Thymus (tissue), 11 donors: ENCODE measurements at regions not wholly inside any gene's neighbourhood (a gene's known extent, or its start where the extent isn't known, plus 50 kb on each side); places are given as distances from the start of the nearest gene placed in this dataset.

Source experiments
- DNase-seq, 9 donors: peaks; one replicate each; pipeline ENCODE4 v3.0.0-alpha.2; 2013; ENCODE audit warnings: low spot score in 9 of 9, low read depth in 6 of 9, missing footprints in 1 of 9
- H3K27ac ChIP-seq, 2 donors: one replicate each; pipeline ENCODE4 v1.5.1; 2013; ENCODE audit warnings: control low read depth in 1 of 2, low read depth in 1 of 2, low read length in 1 of 2, mild to moderate bottlenecking in 1 of 2, moderate library complexity in 1 of 2
- H3K27me3 ChIP-seq, 2 donors: one replicate each; pipeline ENCODE4 v1.5.1; 2013; ENCODE audit warnings: low read length in 1 of 2; ENCODE audit not compliant: control insufficient read depth in 2 of 2, insufficient read depth in 1 of 2
- H3K36me3 ChIP-seq, 2 donors: one replicate each; pipeline ENCODE4 v1.5.1; 2013; ENCODE audit warnings: low read length in 1 of 2, mild to moderate bottlenecking in 1 of 2, moderate library complexity in 1 of 2; ENCODE audit not compliant: control insufficient read depth in 2 of 2, insufficient read depth in 2 of 2
- H3K4me1 ChIP-seq, 2 donors: one replicate each; pipeline ENCODE4 v1.5.1; 2013; ENCODE audit warnings: low read length in 2 of 2; ENCODE audit not compliant: control insufficient read depth in 2 of 2, insufficient read depth in 2 of 2
- H3K4me3 ChIP-seq, 2 donors: one replicate each; pipeline ENCODE4 v1.5.1; 2013; ENCODE audit warnings: low read length in 2 of 2, control low read depth in 1 of 2, mild to moderate bottlenecking in 1 of 2
- H3K9me3 ChIP-seq, 2 donors: one replicate each; pipeline ENCODE4 v1.5.1; 2013; ENCODE audit warnings: low read length in 1 of 2, mild to moderate bottlenecking in 1 of 2; ENCODE audit not compliant: control insufficient read depth in 2 of 2, insufficient read depth in 1 of 2
- WGBS: extraction: QIAGEN DNeasy Blood & Tissue Kit; methylation state at CpG from one replicate; pipeline ENCODE4 v1.1.7; 2013; 5-methylcytosine and 5-hydroxymethylcytosine counted together
- donor health status: healthy.

- no peaks in the 10 kb centered on the region for H3K36me3 ChIP-seq
- no peaks in the 10 kb centered on the region for H3K9me3 ChIP-seq
- H3K4me1 ChIP-seq, result no peaks in the 10 kb centered on the region
- no peak for DNase-seq
- no peaks in the 10 kb centered on the region for H3K27me3 ChIP-seq
- no peak overlapping the region for H3K27ac ChIP-seq
- no peak overlapping the region for H3K4me3 ChIP-seq
- 84% methylated on average over 4 of the region's 4 CpGs for WGBS
Observed at GRCh38 chr5:167794121-167794520, 497.3 kb upstream of the WWC1 start.

GRCh38 chr5:167796672-167797071, 494.8 kb upstream of the WWC1 start:
- Histone ChIP-seq H3K4me3 (no peak overlapping the region), H3K9me3 (no peaks in the 10 kb centered on the region), H3K27ac (no peak overlapping the region), H3K27me3 (no peaks in the 10 kb centered on the region), H3K36me3 (no peaks in the 10 kb centered on the region), H3K4me1 (no peaks in the 10 kb centered on the region)
- no peak for DNase-seq
- 96% methylated on average over 5 of the region's 5 CpGs for WGBS

GRCh38 chr5:167797933-167798332, 493.5 kb upstream of the WWC1 start:
- no peaks in the 10 kb centered on the region for H3K27me3 ChIP-seq
- 89% methylated on average over 3 of the region's 3 CpGs for WGBS
- no peak overlapping the region for H3K27ac ChIP-seq
- no peaks in the 10 kb centered on the region for H3K9me3 ChIP-seq
- no peak for DNase-seq
- H3K4me3 ChIP-seq, result no peak overlapping the region
- H3K36me3 ChIP-seq, result no peaks in the 10 kb centered on the region
- no peaks in the 10 kb centered on the region for H3K4me1 ChIP-seq

GRCh38 chr5:167798448-167798847, 493.0 kb upstream of the WWC1 start:
- Histone ChIP-seq H3K27me3 (no peaks in the 10 kb centered on the region), H3K36me3 (no peaks in the 10 kb centered on the region), H3K4me3 (no peak overlapping the region), H3K27ac (no peak overlapping the region), H3K4me1 (no peaks in the 10 kb centered on the region), H3K9me3 (no peaks in the 10 kb centered on the region)
- WGBS, result 89% methylated on average over 7 of the region's 7 CpGs
- DNase-seq, result no peak

- no peaks in the 10 kb centered on the region for H3K36me3 ChIP-seq
- no peaks in the 10 kb centered on the region for H3K9me3 ChIP-seq
- no peaks in the 10 kb centered on the region for H3K4me1 ChIP-seq
- 94% methylated on average over 4 of the region's 4 CpGs for WGBS
- no peak overlapping the region for H3K4me3 ChIP-seq
- no peak overlapping the region for H3K27ac ChIP-seq
- no peak for DNase-seq
- no peaks in the 10 kb centered on the region for H3K27me3 ChIP-seq
Observed at GRCh38 chr5:167800427-167800826, 491.0 kb upstream of the WWC1 start.

GRCh38 chr5:167801999-167802398, 489.4 kb upstream of the WWC1 start:
- no peaks in the 10 kb centered on the region for H3K36me3 ChIP-seq
- no peak overlapping the region for H3K4me3 ChIP-seq
- no peaks in the 10 kb centered on the region for H3K27me3 ChIP-seq
- WGBS, result 93% methylated on average over 4 of the region's 4 CpGs
- H3K9me3 ChIP-seq, result no peaks in the 10 kb centered on the region
- no peaks in the 10 kb centered on the region for H3K4me1 ChIP-seq
- no peak for DNase-seq
- H3K27ac ChIP-seq, result no peak overlapping the region

GRCh38 chr5:167802755-167803431, 488.6 kb upstream of the WWC1 start:
- no peak overlapping the region for H3K27ac ChIP-seq
- 64% methylated on average over 2 of the region's 2 CpGs for WGBS
- no peaks in the 10 kb centered on the region for H3K36me3 ChIP-seq
- H3K9me3 ChIP-seq, result no peaks in the 10 kb centered on the region
- H3K4me1 ChIP-seq, result no peaks in the 10 kb centered on the region
- H3K4me3 ChIP-seq, result no peak overlapping the region
- DNase-seq, result no peak
- no peaks in the 10 kb centered on the region for H3K27me3 ChIP-seq

GRCh38 chr5:167804512-167805220, 486.8 kb upstream of the WWC1 start:
- 91% methylated on average over 7 of the region's 7 CpGs for WGBS
- no peak overlapping the region for H3K4me3 ChIP-seq
- no peaks in the 10 kb centered on the region for H3K27me3 ChIP-seq
- H3K36me3 ChIP-seq, result no peaks in the 10 kb centered on the region
- no peaks in the 10 kb centered on the region for H3K4me1 ChIP-seq
- no peaks in the 10 kb centered on the region for H3K9me3 ChIP-seq
- DNase-seq, result no peak
- H3K27ac ChIP-seq, result no peak overlapping the region

- Histone ChIP-seq H3K27ac (no peak overlapping the region), H3K36me3 (no peaks in the 10 kb centered on the region), H3K9me3 (no peaks in the 10 kb centered on the region), H3K4me1 (no peaks in the 10 kb centered on the region), H3K4me3 (no peak overlapping the region), H3K27me3 (no peaks in the 10 kb centered on the region)
- no peak for DNase-seq
- WGBS, result 95% methylated on average over 2 of the region's 2 CpGs
Observed at GRCh38 chr5:167810573-167810972, 480.9 kb upstream of the WWC1 start.
